GM18498 (cell line): ENCODE measurements at regions not wholly inside any gene's neighbourhood (a gene's known extent, or its start where the extent isn't known, plus 50 kb on each side); places are given as distances from the start of the nearest gene placed in this dataset.

Experiments used
- ATAC-seq: cut with Tn5 transposase; IDR thresholded peaks from one replicate; pipeline ENCODE4 v1.9.1; 2021; ENCODE audit warnings: mild to moderate bottlenecking, moderate library complexity; ENCODE audit not compliant: unreplicated experiment

- no peak for ATAC-seq
Observed at GRCh38 chr5:1707467-1707866, 92.2 kb downstream of the MRPL36 start.

GRCh38 chr5:1706428-1706827 is 93.2 kb downstream of the MRPL36 start:
- ATAC-seq: no peak

- no peak for ATAC-seq
Observed at GRCh38 chr5:1706021-1706420, 93.6 kb downstream of the MRPL36 start.

GRCh38 chr5:1704676-1705075 is 95.0 kb downstream of the MRPL36 start:
- ATAC-seq: no peak

DNA sequence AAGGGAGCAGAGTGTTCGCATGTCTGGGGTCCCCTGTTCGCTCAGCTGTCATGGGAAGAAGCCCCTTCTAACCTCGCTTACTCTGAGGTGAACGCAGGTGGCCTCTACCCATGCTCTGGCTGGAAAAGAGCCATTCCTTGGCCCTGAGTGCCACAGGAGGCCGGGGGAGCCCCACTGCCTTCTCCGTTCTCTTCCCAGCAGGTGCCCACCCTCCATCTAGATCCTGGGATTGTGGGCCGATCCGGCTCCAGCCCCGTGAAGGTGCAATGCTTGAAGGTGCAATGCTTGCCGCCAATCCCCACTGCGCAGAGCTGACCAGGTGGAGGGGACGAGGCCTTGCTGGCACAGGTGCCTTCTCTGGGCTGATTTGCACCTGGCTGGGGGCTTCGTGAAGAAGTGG is 95.4 kb downstream of the MRPL36 start:
- ATAC-seq: no peak

DNA sequence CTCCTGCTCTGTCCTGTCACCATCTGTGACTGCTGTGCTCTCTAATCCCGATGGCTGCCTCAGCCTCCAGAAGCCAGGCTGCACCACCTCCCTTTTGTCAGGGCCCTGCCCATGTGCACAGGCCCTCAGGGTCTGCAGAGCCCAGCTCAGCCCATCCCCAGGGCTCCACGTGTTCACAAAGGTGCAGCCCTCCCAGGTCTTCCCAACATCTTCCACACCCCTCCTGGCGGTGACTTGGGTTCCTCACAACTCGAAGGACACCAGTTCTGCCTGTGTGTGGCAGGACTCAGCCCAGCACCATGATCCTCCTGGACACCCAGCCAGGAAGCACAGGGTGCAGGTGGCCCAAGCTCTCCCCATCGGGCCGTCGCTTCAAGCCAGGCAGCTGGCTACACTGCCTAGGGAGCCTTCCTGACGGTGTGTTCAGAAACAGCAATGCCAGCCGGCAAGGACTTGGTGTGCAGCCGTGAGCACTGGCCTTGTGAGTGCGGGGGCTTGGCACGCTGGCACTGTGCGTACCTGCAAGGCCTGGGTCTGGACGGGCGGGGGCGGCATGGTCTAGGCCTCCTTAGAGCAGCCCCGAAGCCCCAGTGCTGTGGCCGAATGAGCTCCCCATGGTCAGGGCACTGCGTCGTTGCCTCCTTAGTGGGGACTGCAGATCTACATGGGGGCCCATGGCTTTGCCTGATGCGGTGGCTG is 96.1 kb downstream of the MRPL36 start:
- no peak for ATAC-seq

GRCh38 chr5:1702318-1702717 is 97.3 kb downstream of the MRPL36 start:
- ATAC-seq: no peak

DNA sequence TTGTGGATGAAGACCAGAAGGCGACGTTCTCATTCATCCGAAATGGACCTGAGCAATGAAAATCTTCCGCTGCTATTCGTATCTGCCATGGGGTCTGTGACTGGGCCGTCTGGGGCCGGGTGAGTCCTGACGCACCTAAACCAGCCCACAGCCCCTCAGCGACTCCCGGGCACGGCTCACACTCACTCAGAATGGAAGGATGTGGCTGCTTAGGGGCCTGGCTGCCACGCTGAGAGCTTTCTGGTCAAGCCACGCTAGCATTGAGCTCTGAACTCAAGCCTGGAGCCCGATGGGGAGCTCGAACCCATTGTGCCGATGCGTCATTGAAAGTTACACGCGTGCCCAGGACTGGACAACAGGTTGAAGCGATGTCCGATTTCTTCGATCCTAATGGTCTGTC is 97.8 kb downstream of the MRPL36 start:
- ATAC-seq: no peak

DNA sequence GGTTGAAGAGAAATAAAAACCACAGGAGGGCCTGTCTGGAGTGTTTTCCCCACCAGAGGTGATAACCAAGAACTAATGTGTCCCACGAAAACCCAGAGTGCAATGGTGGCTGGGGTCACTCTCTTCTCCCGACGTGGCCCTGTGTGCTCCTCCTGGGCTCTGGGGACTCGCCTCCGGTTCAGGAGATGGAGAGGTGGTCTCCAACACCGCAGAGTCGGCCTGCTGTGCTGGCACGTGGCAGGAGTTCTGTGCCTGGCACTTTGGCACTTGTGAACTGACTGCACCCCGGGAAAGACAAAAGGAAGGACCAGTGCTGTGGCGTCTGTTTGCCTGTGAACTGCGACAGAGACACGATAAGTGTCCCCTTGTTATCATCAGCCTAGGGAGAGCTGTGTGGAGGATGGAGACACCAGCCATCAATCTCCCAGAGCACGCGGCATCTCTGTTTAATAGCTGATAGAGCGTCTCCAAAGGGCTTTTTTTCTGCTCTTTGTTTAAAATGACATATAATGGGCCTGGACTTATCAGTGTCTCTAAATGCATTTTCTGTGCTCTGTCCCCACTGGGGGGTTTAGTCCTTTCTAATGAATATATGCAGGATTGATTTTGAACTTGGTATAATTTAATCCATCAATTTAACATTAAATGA is 98.3 kb downstream of the MRPL36 start:
- no peak for ATAC-seq

- ATAC-seq: no peak
Observed at GRCh38 chr5:1699394-1699793, 100.2 kb downstream of the MRPL36 start.

DNA sequence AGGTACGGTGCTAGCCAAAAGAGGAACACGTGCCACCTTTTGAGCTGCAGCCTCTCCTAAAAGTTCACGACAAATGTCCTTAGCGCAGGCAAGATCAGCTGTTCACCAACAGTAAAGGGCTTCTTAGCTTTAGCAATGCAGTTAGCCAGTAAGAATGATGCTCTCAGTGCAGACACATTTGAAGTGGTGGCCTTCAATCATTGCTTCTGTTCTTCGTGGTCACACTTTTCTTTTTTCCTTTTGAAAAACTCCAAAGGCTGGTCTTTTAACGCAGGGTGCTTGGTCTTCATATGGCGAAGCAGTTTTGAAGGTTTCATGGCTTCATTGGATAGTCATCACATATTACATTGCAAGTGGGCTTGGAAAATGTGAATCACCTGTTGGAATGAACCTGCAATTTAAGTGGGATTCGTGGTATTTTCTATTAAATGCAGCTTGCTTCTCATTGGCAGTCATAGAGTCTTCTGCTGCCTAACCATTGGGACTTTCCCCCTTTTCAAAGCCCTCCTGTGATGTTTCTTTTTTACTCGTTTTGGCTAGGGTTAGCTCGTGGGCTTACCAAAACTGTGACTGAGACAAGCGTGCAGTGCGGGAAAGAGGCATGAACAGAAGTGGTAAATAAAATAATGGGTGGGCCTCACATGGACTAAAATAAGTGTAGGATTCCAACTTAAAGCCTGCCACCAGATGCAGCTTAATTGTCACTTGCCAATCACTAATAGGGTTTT is 100.9 kb downstream of the MRPL36 start:
- no peak for ATAC-seq

DNA sequence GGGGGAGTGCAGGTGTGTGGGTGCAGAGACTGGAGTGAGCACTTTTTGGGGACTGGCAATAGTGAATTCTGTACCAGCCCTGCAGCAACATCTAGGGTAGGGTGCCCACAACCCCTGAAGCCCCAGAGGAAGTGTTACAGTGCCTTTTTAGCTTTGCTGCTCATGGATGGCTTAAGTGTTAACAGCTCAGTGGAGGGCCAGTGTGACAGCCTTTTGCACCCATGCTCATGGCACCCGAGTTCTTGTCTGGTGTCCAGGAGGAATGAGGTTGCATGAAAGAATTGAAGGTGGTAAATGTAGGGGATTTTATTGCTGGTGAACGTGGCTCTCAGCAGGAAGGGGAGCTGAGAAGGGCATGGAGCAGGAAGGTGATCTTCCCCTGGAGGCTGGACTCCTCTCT is 107.3 kb downstream of the MRPL36 start:
- no peak for ATAC-seq

DNA sequence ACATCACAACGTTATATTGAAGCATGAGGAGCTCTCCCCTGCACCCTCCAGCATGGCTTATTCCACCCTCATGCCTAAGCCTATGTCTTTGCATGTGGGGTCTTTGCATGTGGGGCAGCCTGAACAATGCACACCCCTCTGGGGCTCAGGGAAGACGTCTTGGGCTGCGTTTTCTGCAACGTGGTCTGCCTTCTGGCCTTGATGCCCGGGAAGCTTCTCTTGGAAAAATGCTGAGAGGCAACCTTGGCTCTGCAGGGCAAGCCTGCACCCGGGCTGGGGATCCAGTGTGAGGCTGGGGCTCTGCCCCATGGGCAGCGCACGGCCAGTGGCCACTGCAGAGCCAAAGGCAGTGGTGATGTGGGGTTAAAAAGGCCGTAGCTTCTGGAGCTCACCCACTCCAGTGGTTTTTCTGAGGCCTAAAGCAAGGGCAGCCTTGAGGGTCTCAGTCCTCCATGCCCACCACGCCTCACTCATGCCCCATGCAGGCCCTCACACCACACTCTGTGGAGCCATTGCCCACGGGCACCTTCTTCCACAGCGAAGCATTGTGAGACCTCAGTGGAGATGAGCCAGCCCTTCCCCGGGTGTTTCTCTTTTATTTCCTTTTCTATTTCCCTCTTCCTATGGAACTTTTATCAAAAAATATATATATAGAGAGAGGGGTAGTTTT is 112.2 kb downstream of the MRPL36 start:
- no peak for ATAC-seq

- ATAC-seq: no peak
Observed at GRCh38 chr5:1686016-1686802, 113.4 kb downstream of the MRPL36 start.

GRCh38 chr5:1685066-1685465 is 114.6 kb downstream of the MRPL36 start:
- no peak for ATAC-seq

- ATAC-seq: no peak
Observed at GRCh38 chr5:1681955-1682354, 117.7 kb downstream of the MRPL36 start.

- ATAC-seq: no peak
Observed at GRCh38 chr5:1673042-1673677, 126.5 kb downstream of the MRPL36 start.

DNA sequence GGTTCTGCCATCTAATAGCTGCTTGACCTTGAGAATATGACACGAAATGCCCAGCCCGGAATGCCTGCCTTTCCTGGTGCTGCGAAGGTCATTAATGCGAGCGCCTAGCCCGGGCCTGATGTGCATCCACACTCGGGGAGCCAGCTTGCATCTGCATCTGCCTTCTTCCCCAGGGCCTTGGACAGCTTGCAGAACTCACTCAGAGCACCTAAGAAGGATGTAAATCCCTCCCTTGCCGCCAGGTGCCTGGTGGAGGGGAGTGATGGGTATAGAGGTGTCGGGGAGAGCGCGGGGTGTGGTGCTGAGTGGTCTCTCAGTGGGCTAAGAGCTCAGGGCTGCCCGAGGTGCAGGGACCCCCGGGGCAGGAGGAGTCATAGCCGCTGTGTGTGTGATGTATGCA is 127.2 kb downstream of the MRPL36 start:
- no peak for ATAC-seq

DNA sequence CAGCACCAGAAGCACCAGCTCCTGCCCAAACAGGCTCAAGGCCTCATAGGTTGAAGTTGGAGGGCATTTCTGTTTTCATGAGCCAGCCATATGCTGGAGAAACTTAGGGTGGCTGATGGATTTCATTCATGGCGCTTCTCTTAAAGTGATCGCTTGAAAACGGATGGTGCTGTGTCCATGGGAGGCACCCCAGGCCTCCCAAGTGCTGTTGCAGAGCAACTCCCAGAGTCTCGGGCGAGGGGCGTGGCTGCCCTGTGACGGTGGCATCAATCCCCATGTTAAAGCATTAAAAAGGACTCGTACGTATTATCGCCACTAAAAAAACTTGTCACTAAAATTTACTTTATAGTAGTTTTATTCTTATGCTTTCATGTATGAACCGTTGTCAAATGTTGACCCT is 128.3 kb downstream of the MRPL36 start:
- no peak for ATAC-seq

DNA sequence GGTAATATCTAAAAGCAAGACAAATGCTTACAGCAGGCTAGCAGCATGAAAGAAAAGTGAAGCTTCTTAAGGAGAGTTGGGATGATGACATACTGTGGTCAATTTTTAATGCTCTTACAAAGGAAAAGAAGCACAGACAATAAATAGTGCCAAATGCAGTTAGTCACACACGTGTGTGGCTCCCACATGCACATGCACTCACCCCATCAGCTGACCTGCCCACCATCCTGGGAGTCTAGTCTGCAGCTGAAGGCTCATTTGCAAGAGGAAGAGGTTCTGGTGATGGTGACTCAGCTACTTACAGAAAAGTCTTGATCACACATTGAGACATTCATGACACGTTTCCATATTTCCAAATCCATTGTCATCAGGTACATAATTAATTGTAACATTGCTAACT is 129.3 kb downstream of the MRPL36 start:
- ATAC-seq: no peak
